ENCODE measurements at regions not wholly inside any gene's neighbourhood (a gene's known extent, or its start where the extent isn't known, plus 50 kb on each side); places are given as distances from the start of the nearest gene placed in this dataset.

DNA sequence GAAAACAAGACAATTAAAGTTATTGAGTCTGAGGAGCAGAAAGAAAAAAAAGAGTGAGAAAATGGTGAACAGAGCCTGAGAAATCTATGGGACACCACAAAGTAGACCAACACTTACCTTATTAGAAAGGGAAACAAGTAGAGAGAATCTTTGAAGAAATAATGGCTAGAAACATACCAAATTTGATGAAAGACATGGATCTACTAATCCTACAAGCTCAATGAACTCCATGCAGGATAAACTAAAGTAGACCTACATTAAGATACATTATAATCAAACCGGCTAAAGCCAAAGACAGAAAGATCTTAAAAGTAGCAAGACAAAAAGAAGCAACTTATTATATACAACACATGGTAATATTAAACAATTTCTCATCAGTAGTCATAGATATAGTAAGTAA lies 782.3 kb upstream of the GHITM start:
- DNase-seq (ENCODE audit: low spot score) = no peak

- no peak for DNase-seq (ENCODE audit: low spot score)
Measured at GRCh38 chr10:83357627-83358026, 781.7 kb upstream of the GHITM start.

DNA sequence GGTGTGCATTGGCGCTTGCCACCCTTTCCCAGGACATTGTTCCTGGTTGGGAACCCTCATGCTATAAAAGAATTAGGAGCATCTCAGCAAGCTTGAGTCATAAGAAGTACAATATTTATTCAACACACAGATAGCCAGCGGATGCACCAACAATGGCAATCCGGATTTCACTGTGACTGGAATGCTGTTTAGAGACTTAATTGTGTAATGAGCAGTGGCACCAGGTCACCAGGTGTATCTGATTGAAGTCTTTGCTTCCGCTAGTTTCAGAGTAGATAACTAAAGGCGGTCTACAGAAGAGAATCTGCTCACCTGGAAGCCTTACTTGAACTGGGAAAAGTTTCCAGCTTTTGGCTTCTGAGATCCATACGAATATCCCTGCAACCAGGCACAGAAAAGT lies 772.3 kb upstream of the GHITM start:
- no peak for DNase-seq (ENCODE audit: low spot score)

DNA sequence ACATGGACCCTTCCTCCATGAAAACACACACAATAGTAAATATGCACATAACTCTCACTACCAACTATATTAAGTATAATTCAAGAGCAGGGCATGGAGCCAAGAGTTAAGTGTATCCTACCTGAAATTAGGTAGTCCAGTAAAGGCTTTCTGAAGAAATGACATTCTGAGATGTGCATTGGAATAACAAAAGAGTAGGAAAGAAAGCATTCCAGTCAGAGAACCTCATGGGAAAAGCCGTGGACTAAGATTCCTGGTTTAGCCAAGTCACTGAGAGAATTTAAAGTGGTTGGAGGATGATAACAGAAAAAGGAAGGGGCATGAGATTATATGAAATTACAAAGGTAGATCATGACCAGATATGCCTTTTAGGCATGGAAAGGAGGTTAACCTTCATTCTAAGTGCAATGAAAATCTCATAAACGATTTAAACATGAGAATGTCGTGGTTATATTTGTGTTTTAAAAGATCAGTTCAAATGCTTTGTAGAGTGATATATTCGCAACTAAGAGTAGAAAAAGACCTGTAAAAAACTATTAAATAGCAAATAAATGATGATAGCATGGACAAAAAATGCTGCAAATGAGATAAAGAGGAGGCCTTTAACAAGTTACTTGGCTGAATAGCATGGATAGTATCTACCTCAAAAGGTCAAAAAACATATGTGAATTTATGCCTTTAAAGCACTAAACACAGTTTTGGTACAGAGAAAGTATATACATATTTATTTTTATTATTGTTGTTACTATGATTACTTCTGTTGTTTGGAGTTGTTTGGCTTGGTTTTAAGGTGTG lies 767.4 kb upstream of the GHITM start:
- DNase-seq (ENCODE audit: low spot score) = no peak

- no peak for DNase-seq (ENCODE audit: low spot score)
Measured at GRCh38 chr10:83372646-83373045, 766.7 kb upstream of the GHITM start.

DNA sequence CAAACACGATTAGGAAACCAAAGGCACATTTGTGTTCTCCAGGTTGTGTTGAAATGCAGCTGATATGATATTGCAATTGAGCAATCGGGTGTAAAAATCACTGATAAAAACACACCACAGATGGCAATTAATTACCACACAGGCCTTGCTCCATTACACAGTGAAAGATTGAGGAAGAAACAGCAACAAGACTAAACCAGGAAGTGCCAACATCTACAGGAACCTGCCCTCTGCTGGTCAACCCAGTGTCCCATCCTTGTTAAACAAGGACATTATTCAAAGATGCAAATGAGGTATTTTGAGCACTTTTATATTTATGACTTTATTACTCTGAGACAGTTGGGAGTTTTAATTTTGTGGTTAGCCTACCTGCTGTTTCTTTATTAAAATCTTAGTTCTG lies 765.6 kb upstream of the GHITM start:
- peak; percentile 66 for DNase-seq (ENCODE audit: low spot score)

GRCh38 chr10:83374741-83375140 lies 764.6 kb upstream of the GHITM start:
- DNase-seq (ENCODE audit: low spot score) = no peak

- no peak for DNase-seq (ENCODE audit: low spot score)
Measured at GRCh38 chr10:83375274-83375673, 764.0 kb upstream of the GHITM start.

- DNase-seq (ENCODE audit: low spot score) = no peak
Measured at GRCh38 chr10:83397806-83398205, 741.5 kb upstream of the GHITM start.

DNA sequence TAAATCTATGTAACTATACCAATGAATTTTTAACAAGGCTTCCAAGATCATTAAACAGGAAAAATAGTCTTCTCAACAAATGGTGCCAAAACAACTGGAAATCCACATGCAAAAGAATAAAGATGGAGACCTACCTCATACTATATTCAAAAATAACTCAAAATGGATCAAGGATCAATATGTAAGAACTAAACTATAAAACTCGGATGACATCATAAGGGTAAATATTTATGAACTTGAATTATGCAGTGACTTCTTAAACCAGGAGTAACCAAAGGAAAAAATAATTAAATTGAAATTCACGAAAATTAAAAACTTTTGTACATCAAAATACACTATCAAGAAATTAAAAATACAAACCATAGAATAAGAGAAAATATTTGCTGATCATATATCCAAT lies 728.7 kb upstream of the GHITM start:
- DNase-seq (ENCODE audit: low spot score) = no peak

DNA sequence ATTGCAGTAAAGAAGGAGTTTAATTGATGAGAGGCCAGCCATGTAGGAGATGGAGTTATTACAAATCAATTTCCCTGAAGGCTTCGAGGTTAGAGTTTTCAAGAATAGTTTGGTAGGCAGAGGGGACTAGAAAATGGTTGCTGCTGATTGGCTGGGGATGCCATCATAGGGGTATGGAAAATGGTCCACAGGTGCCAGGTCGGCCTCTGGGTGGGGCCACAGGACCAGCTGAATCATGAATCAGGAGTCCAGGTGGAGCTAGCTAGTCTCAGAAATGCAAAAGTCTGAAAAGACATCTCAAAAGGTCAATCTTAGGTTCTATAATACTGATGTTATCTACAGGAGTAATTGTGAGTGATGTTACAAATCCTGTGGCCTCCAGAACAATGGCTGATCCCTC lies 714.0 kb upstream of the GHITM start:
- no peak for DNase-seq (ENCODE audit: low spot score)

- no peak for DNase-seq (ENCODE audit: low spot score)
Measured at GRCh38 chr10:83427101-83427500, 712.2 kb upstream of the GHITM start.

- no peak for DNase-seq (ENCODE audit: low spot score)
Measured at GRCh38 chr10:83432261-83433045, 706.9 kb upstream of the GHITM start.

GRCh38 chr10:83433705-83434104 lies 705.6 kb upstream of the GHITM start:
- no peak for DNase-seq (ENCODE audit: low spot score)

GRCh38 chr10:83448013-83448412 lies 691.3 kb upstream of the GHITM start:
- DNase-seq (ENCODE audit: low spot score) = no peak

- DNase-seq (ENCODE audit: low spot score) = no peak
Measured at GRCh38 chr10:83458611-83459010, 680.7 kb upstream of the GHITM start.

- DNase-seq (ENCODE audit: low spot score) = no peak
Measured at GRCh38 chr10:83459124-83459523, 680.2 kb upstream of the GHITM start.

GRCh38 chr10:83469728-83470331 lies 669.5 kb upstream of the GHITM start:
- DNase-seq (ENCODE audit: low spot score) = no peak

DNA sequence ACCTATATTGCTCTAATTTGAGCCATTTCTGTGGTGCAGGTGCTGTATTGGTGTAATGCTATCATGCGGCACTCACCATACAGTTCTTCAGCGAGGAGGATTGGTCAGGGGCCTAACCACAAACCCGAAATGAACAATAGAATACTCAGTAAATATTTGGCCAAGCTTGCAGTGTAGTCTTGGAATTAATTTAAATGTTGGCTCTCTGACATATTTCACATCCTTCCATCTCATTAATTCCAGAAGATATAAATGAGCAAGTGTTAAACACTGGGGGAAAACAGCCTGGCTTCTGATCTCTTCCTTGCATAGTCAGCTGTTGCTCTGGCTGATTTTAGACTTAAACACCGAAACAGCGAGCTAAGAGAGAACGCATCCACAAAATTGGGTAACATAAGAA lies 663.1 kb upstream of the GHITM start:
- no peak for DNase-seq (ENCODE audit: low spot score)

- no peak for DNase-seq (ENCODE audit: low spot score)
Measured at GRCh38 chr10:83489161-83489560, 650.1 kb upstream of the GHITM start.

DNA sequence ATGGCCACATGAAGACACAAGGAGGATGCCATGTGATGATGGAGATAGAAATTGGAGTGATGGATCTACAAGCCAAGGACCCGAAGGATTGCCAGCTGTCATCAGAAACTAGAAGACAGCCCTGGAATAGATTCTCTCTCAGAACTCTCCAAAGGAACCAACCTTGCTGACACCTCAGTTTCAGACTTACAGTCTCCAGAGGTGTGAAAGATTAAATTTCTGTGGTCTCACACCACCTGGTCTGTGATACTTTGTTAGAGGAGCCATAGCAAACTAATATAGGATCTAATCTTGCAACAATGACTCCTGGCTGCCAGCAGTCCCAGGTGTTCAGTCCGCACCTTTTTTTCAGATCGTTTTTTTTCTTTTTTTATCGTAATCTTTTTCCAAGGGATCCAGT lies 647.3 kb upstream of the GHITM start:
- DNase-seq (ENCODE audit: low spot score) = no peak

DNA sequence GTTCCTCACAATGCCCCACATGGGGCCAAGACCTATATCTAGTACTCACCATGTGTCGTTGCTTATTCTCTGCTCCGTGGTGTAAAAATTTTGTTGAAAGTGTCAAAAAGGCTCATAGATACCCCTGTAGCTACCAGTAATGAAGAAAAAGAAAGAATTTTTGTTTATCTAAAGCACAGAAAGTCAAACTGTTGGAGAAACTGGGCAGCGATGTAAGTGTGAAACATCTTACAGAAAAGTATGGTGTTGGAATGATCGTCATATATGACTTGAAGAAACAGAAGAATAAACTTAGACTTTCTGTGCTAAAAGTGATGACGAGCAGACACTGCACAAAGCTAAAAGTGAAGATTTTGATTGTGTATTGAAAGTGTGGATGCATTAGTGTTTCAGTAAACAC lies 626.6 kb upstream of the GHITM start:
- no peak for DNase-seq (ENCODE audit: low spot score)

DNA sequence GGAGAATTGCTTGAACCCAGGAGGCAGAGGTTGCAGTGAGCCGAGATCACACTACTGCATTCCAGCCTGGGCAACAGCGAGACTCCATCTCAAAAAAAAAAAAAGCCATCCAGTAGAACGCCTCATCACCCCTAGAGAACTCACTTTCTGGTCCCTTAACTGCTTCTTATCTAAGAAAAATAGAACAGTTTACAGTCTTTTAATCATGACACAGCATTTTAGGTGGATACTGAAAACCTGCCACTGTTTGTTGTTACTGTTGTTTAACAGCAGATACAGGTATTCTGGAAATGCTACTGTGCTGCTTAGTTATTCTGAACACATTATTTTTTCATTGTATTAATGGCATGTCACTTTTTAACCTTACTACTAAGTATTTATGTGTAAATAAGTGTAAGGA lies 624.3 kb upstream of the GHITM start:
- DNase-seq (ENCODE audit: low spot score) = peak; percentile 35

Data from H4 (cell line).